Natural killer cell treated with Interleukin-12 subunit alpha and Interleukin-12 subunit beta and Interleukin-15 and Interleukin-18, amount 100 ng/mL, for 72 hours (primary cell): ENCODE measurements at regions not wholly inside any gene's neighbourhood (a gene's known extent, or its start where the extent isn't known, plus 50 kb on each side); places are given as distances from the start of the nearest gene placed in this dataset.

ENCODE experiments used
- ATAC-seq, 2 donors: fragments of 150-1000 bp; cut with Tn5 transposase in 1 of 2; sonication (Bioruptor Pico), chemical (Tn5 transposase) in 1 of 2; 2 replicates each; pipeline ENCODE4 v1.10.0; 2021
- DNase-seq: peaks from one replicate; pipeline ENCODE4 v3.0.0; 2022; ENCODE audit warnings: low spot score
- H3K27ac Mint-ChIP-seq, 2 donors: 1 replicate in 1 of 2; 2 replicates in 1 of 2; pipeline ENCODE4 v1.8.0; 2022; ENCODE audit warnings: mixed read lengths in 2 of 2, mild to moderate bottlenecking in 1 of 2, moderate library complexity in 1 of 2
- H3K27me3 Mint-ChIP-seq, 2 donors: 1 replicate in 1 of 2; 2 replicates in 1 of 2; pipeline ENCODE4 v1.8.0; 2022; ENCODE audit warnings: mixed read lengths in 2 of 2
- H3K36me3 Mint-ChIP-seq: one replicate; pipeline ENCODE4 v1.8.0; 2022; ENCODE audit warnings: mixed read lengths
- H3K4me1 Mint-ChIP-seq, 2 donors: 1 replicate in 1 of 2; 2 replicates in 1 of 2; pipeline ENCODE4 v1.8.0; 2022; ENCODE audit warnings: low read depth in 2 of 2, mixed read lengths in 2 of 2, mild to moderate bottlenecking in 1 of 2
- H3K4me3 Mint-ChIP-seq: one replicate; pipeline ENCODE4 v1.8.0; 2022; ENCODE audit warnings: mixed read lengths
- H3K9me3 Mint-ChIP-seq: 2 replicates; pipeline ENCODE4 v1.8.0; 2022; ENCODE audit warnings: mixed read lengths

GRCh38 chrX:40177942-40178715 lies 80.4 kb upstream of the BCOR start:
- DNase-seq (no peak), ATAC-seq (no peak)
- no peaks in the 10 kb centered on the region for H3K36me3 Mint-ChIP-seq
- no peak overlapping the region for H3K4me3 Mint-ChIP-seq
- H3K4me1 Mint-ChIP-seq, result peaks cover 17 to 18% of the 10 kb centered on the region in 2 donors
- no peak overlapping the region for H3K27ac Mint-ChIP-seq
- H3K9me3 Mint-ChIP-seq, result no peaks in the 10 kb centered on the region
- H3K27me3 Mint-ChIP-seq, result peaks cover 0 to 14% of the 10 kb centered on the region in 2 donors

DNA sequence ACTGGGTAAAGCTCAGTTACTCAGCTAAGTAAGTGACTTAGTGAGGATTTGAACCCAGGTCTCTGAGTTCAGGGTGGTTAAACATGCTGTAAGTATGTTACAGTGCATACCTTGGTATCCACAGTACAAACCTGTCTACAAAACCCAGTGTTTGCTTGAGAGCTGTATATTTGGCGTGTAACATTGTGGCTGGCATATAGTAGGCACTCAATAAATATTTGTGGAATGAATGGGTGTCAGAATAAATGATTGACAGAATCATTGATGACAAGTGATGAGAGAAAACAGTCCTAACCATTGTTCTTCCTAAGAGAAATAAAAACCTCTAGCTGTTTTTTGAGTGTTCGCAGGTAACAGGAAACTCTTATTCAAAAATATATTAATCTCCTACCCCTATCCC lies 79.7 kb upstream of the BCOR start:
- Mint-ChIP-seq H3K27me3 (peaks cover 0 to 18% of the 10 kb centered on the region in 2 donors), H3K4me1 (peaks cover 21% of the 10 kb centered on the region in 2 donors), H3K4me3 (peak overlapping the region; percentile 74), H3K36me3 (no peaks in the 10 kb centered on the region), H3K9me3 (no peaks in the 10 kb centered on the region), H3K27ac (peak overlapping the region in 1 of 2 donors; percentile 73)
- DNase-seq, result no peak
- no peak for ATAC-seq

GRCh38 chrX:40177117-40177430 lies 79.3 kb upstream of the BCOR start:
- DNase-seq (no peak), ATAC-seq (no peak)
- H3K27me3 Mint-ChIP-seq, result peaks cover 0 to 18% of the 10 kb centered on the region in 2 donors
- H3K27ac Mint-ChIP-seq, result peak overlapping the region in 1 of 2 donors; percentile 73
- H3K9me3 Mint-ChIP-seq, result no peaks in the 10 kb centered on the region
- peaks cover 21% of the 10 kb centered on the region in 2 donors for H3K4me1 Mint-ChIP-seq
- H3K4me3 Mint-ChIP-seq, result peak overlapping the region; percentile 74
- no peaks in the 10 kb centered on the region for H3K36me3 Mint-ChIP-seq

DNA sequence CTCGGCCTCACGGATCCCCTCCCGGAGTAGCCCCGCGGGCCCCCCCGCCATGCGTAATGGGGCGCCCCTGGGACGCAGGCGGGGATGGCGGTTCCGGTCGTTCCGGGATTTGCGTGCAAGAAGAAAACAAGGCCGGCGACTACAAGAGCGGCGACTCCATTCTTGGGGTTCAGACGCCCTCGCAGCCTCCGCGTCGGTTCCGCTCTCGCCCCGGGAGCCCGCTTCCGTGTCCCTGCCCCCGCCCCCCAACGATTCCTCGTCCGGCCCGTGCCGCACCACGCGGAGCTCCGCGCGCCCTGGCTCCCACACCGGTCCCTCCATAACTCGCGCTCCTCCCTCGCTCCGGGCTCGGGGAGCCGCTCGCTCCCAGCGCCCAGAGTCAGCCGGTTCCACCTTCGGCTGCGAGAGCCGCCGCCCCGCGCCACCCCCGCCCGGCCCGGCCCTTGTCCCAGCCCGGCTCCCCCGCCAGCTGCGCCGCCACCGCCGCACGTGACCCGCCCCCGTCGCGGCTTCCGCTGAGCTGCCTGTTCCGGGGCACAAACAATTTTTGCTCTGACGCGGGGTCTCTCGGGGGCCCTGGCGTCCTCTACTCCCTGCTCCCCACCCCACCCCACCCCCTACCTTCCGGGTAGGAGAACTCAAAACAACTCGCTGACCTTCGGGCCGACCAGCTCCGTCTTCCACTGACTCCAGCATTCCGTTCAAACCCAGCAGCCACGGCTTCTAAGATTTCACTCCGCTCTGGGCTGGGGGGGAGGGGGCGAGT lies 78.8 kb upstream of the BCOR start:
- peaks cover 0 to 18% of the 10 kb centered on the region in 2 donors for H3K27me3 Mint-ChIP-seq
- H3K4me3 Mint-ChIP-seq, result peak overlapping the region; percentile 74

GRCh38 chrX:40175511-40176350 lies 78.0 kb upstream of the BCOR start:
- no peaks in the 10 kb centered on the region for H3K9me3 Mint-ChIP-seq
- DNase-seq, result no peak
- peak overlapping the region in 1 of 2 donors; percentile 78 for H3K27ac Mint-ChIP-seq
- peak overlapping the region; percentile 82 for H3K4me3 Mint-ChIP-seq
- H3K4me1 Mint-ChIP-seq, result peaks cover 21 to 27% of the 10 kb centered on the region in 2 donors
- ATAC-seq, result peak; percentile 62 to 64
- peaks cover 0 to 14% of the 10 kb centered on the region in 2 donors for H3K27me3 Mint-ChIP-seq
- H3K36me3 Mint-ChIP-seq, result no peaks in the 10 kb centered on the region

More for the DNA sequence above, 78.8 kb upstream of the BCOR start:
- ATAC-seq, result peak; percentile 57 to 58
- H3K36me3 Mint-ChIP-seq, result no peaks in the 10 kb centered on the region
- H3K27ac Mint-ChIP-seq, result peak overlapping the region in 1 of 2 donors; percentile 73
- no peaks in the 10 kb centered on the region for H3K9me3 Mint-ChIP-seq
- DNase-seq, result no peak
- H3K4me1 Mint-ChIP-seq, result peaks cover 21% of the 10 kb centered on the region in 2 donors

- ATAC-seq (peak; percentile 29), DNase-seq (no peak)
- Mint-ChIP-seq H3K4me3 (peak overlapping the region; percentile 82), H3K27ac (peak overlapping the region; percentile 33 to 78), H3K4me1 (peaks cover 25 to 31% of the 10 kb centered on the region in 2 donors), H3K36me3 (no peaks in the 10 kb centered on the region), H3K9me3 (no peaks in the 10 kb centered on the region), H3K27me3 (peaks cover 0 to 13% of the 10 kb centered on the region in 2 donors)
Observed at GRCh38 chrX:40174854-40175510, 77.2 kb upstream of the BCOR start.

- ATAC-seq, result no peak
- Mint-ChIP-seq H3K27ac (peak overlapping the region; percentile 33 to 78), H3K9me3 (no peaks in the 10 kb centered on the region), H3K27me3 (peaks cover 0 to 10% of the 10 kb centered on the region in 2 donors), H3K36me3 (no peaks in the 10 kb centered on the region), H3K4me3 (peak overlapping the region; percentile 82), H3K4me1 (peaks cover 28 to 31% of the 10 kb centered on the region in 2 donors)
- DNase-seq, result no peak
Observed at GRCh38 chrX:40174001-40174853, 76.5 kb upstream of the BCOR start.

GRCh38 chrX:40173143-40174000 lies 75.6 kb upstream of the BCOR start:
- Mint-ChIP-seq H3K27ac (peak overlapping the region in 1 of 2 donors; percentile 78), H3K27me3 (peaks cover 0 to 8% of the 10 kb centered on the region in 2 donors), H3K4me3 (peak overlapping the region; percentile 82), H3K36me3 (no peaks in the 10 kb centered on the region), H3K4me1 (peaks cover 28 to 31% of the 10 kb centered on the region in 2 donors), H3K9me3 (no peaks in the 10 kb centered on the region)
- no peak for DNase-seq
- ATAC-seq, result no peak

- ATAC-seq (no peak), DNase-seq (no peak)
- Mint-ChIP-seq H3K9me3 (no peaks in the 10 kb centered on the region), H3K4me3 (peak overlapping the region; percentile 82), H3K4me1 (peaks cover 31 to 32% of the 10 kb centered on the region in 2 donors), H3K27ac (peak overlapping the region in 1 of 2 donors; percentile 78), H3K27me3 (peaks cover 0 to 6% of the 10 kb centered on the region in 2 donors), H3K36me3 (no peaks in the 10 kb centered on the region)
Observed at GRCh38 chrX:40172401-40173142, 74.8 kb upstream of the BCOR start.

DNA sequence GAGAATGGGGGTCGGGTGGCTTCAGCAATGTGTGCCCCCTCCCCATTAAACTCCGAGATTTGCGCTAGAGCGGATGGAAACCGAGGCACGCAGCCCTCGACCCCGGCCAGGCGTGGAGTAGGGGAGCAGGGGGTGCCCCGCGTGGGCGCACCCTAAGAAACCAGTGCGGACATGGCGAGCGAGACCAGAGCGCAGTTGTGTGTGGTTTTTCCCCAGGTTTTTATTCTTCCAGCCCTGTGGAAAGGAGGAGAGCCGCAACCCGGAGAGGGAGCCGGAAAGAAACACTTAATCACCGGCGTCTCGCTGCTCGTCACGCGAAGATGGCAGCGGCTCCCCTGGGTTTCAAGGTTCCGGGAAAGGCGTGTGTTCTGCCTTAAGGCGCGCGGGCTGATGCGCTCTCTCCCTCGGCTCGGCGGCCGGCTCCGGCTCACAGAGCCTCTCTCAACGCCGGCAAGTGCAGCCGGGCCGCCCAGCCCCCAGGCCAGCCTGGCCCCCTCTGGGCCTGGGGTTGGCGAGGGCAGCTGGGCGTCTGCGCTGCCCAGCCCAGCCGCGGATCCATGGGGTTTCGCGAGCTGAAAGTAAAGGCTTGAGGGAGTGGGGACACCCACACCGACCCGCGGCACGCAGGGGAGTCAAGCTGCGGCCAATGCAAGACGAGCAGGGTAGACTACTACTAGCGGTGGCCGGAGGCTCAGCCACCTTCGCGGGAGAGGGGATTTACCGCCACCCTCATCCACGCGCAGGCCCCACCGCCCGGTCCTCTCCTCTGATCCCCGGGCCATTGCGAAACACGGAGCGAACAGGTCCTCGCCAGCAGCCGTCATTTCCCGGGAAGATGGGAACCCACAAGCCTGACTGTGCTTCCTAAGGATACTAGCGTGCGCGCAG lies 74.0 kb upstream of the BCOR start:
- H3K4me3 Mint-ChIP-seq, result peak overlapping the region; percentile 76
- H3K9me3 Mint-ChIP-seq, result no peaks in the 10 kb centered on the region
- DNase-seq (no peak), ATAC-seq (peak in 1 of 2 donors; percentile 4)
- peaks cover 0 to 9% of the 10 kb centered on the region in 2 donors for H3K27me3 Mint-ChIP-seq
- H3K4me1 Mint-ChIP-seq, result peaks cover 31 to 32% of the 10 kb centered on the region in 2 donors
- peak overlapping the region in 1 of 2 donors; percentile 44 for H3K27ac Mint-ChIP-seq
- no peaks in the 10 kb centered on the region for H3K36me3 Mint-ChIP-seq
